ENCODE measurements at regions not wholly inside any gene's neighbourhood (a gene's known extent, or its start where the extent isn't known, plus 50 kb on each side); places are given as distances from the start of the nearest gene placed in this dataset.
A peak's percentile ranks its signal among the peaks of the same experiment; 100 is the strongest.

GRCh38 chr7:33736521-33737221 is 168.7 kb upstream of the BMPER start:
- no peak for ATAC-seq (replicated peaks; ENCODE audit: extremely low read depth, poor library complexity, severe bottlenecking)
- H3K27me3 Mint-ChIP-seq: no peaks in the 10 kb centered on the region
- no peaks in the 10 kb centered on the region for H3K4me1 Mint-ChIP-seq

DNA sequence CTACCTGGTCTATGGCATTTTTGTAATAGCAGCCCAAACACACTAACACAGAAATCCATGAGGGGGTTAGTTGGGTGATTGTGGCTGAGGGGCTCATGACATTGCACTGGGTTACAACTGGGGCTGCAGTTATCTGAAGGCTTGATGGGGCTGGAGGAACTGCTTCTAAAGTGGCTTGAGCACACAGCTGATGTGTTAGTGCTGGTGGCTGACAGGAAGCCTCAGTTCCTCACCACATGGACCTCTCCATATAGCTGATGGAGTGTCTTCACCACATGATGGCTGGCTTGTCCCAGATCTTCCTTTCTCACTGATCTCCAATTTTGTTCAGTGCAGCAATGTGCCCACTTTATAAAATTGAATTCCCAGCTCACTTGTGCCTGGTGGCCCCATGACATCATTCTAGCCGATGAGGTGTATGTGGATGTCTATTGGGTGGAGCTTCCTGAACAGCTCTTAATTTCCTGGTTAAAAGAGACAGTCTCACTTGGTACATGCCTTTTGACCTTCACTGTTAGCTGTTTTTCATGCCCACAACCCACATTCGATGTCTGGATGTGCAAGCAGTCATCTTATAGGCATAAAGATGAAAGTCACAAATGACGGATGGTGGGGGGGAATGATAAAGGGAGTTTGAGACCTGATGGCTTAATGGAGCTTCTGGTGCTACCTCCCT is 166.9 kb upstream of the BMPER start:
- H3K4me1 Mint-ChIP-seq: peaks cover 7% of the 10 kb centered on the region
- DNase-seq (ENCODE audit: low spot score in 2 of 2) (no peak), ATAC-seq (replicated peaks; ENCODE audit: extremely low read depth, poor library complexity, severe bottlenecking) (peak; percentile 53)
- H3K4me3 Mint-ChIP-seq: no peak overlapping the region
- no peak overlapping the region for H3K27ac Mint-ChIP-seq (ENCODE audit: low read depth)
- peaks cover 6% of the 10 kb centered on the region for H3K9me3 Mint-ChIP-seq
- peaks cover 2% of the 10 kb centered on the region for H3K36me3 Mint-ChIP-seq (ENCODE audit: insufficient read depth)
- H3K27me3 Mint-ChIP-seq: no peaks in the 10 kb centered on the region

More at GRCh38 chr7:33736521-33737221, 168.7 kb upstream of the BMPER start:
- H3K9me3 Mint-ChIP-seq: peaks cover 6% of the 10 kb centered on the region
- H3K36me3 Mint-ChIP-seq (ENCODE audit: insufficient read depth): peaks cover 3% of the 10 kb centered on the region
- no peak for DNase-seq (ENCODE audit: low spot score in 2 of 2)
- no peak overlapping the region for H3K4me3 Mint-ChIP-seq
- no peak overlapping the region for H3K27ac Mint-ChIP-seq (ENCODE audit: low read depth)

DNA sequence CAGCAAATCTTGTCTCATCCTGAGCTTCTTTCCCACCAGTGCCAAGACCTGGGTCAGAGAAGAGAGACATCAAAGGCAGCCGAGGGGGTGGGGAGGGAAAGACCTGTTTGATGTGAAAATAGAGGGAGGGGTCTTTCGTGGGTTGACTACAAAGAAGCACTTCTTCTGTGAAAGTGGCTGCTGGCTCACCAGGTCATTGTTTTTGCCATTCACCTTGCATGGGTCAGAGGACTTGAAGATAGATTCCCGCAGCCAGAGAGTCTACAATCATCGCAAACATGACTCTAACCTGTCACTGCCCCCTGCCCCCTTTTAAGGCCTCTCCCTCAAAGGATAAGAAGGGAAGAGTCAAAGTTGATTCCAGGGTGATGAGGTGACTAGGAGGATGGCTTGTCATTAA is 166.1 kb upstream of the BMPER start:
- H3K27me3 Mint-ChIP-seq: no peaks in the 10 kb centered on the region
- DNase-seq (ENCODE audit: low spot score in 2 of 2): no peak
- no peaks in the 10 kb centered on the region for H3K36me3 Mint-ChIP-seq (ENCODE audit: insufficient read depth)
- H3K4me1 Mint-ChIP-seq: peaks cover 7% of the 10 kb centered on the region
- no peak for ATAC-seq (replicated peaks; ENCODE audit: extremely low read depth, poor library complexity, severe bottlenecking)
- H3K4me3 Mint-ChIP-seq: no peak overlapping the region
- peaks cover 6% of the 10 kb centered on the region for H3K9me3 Mint-ChIP-seq
- no peak overlapping the region for H3K27ac Mint-ChIP-seq (ENCODE audit: low read depth)

DNA sequence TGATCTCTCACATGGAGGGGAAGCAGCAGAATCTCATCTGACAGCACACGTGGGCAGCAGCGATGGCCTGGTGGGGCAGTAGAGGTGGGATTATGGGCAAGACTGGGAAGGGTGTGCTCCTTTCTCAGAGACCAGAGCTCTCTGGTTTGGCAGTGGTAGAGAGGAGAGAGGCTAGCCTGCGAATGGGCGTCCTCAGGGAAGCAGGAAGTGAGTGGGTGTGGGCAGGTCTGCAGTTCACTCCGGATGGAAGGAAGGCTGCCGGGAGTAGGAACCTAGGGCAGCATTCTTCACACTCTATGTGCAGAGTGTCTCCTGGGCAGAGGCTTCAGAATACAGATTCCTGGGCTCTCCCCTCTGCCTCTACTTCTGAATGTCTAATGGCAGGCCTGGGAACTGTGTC is 162.8 kb upstream of the BMPER start:
- ATAC-seq (replicated peaks; ENCODE audit: extremely low read depth, poor library complexity, severe bottlenecking): no peak
- Mint-ChIP-seq H3K27ac (ENCODE audit: low read depth) (no peak overlapping the region), H3K9me3 (peaks cover 4% of the 10 kb centered on the region), H3K36me3 (ENCODE audit: insufficient read depth) (no peaks in the 10 kb centered on the region), H3K4me3 (no peak overlapping the region), H3K4me1 (peaks cover 7% of the 10 kb centered on the region), H3K27me3 (no peaks in the 10 kb centered on the region)
- DNase-seq (ENCODE audit: low spot score in 2 of 2): no peak

GRCh38 chr7:33742999-33743587 is 162.2 kb upstream of the BMPER start:
- Mint-ChIP-seq H3K9me3 (no peaks in the 10 kb centered on the region), H3K36me3 (ENCODE audit: insufficient read depth) (no peaks in the 10 kb centered on the region), H3K27me3 (no peaks in the 10 kb centered on the region), H3K27ac (ENCODE audit: low read depth) (no peak overlapping the region), H3K4me3 (no peak overlapping the region), H3K4me1 (peaks cover 7% of the 10 kb centered on the region)
- ATAC-seq (replicated peaks; ENCODE audit: extremely low read depth, poor library complexity, severe bottlenecking) (no peak), DNase-seq (ENCODE audit: low spot score in 2 of 2) (no peak)

DNA sequence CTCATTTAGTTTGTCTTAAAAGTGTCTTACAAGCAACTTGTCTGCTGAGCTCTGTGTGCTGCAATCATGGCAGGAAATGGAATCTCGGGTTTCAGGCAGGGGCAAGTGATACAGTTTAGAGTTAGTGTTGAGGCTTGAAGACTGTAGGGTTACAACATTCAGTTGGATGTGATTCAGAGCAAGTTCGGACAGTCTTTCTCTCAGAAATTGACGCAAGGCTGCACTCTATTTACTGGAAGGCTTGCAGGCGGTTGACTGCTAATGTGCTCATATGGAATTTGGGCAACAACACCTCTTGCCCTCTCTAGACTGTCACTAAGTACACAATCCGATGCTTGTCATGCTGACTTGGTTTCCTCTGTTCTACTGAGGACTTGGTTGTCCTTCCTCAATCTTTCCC is 161.7 kb upstream of the BMPER start:
- ATAC-seq (replicated peaks; ENCODE audit: extremely low read depth, poor library complexity, severe bottlenecking): no peak
- Mint-ChIP-seq H3K4me3 (no peak overlapping the region), H3K36me3 (ENCODE audit: insufficient read depth) (no peaks in the 10 kb centered on the region), H3K4me1 (peaks cover 7% of the 10 kb centered on the region), H3K27me3 (no peaks in the 10 kb centered on the region), H3K9me3 (no peaks in the 10 kb centered on the region), H3K27ac (ENCODE audit: low read depth) (no peak overlapping the region)
- no peak for DNase-seq (ENCODE audit: low spot score in 2 of 2)

- Mint-ChIP-seq H3K27me3 (no peaks in the 10 kb centered on the region), H3K36me3 (ENCODE audit: insufficient read depth) (no peaks in the 10 kb centered on the region), H3K4me1 (peaks cover 7% of the 10 kb centered on the region), H3K9me3 (no peaks in the 10 kb centered on the region), H3K27ac (ENCODE audit: low read depth) (no peak overlapping the region), H3K4me3 (no peak overlapping the region)
- DNase-seq (ENCODE audit: low spot score in 2 of 2) (no peak), ATAC-seq (replicated peaks; ENCODE audit: extremely low read depth, poor library complexity, severe bottlenecking) (no peak)
Observed at GRCh38 chr7:33744293-33745075, 160.9 kb upstream of the BMPER start.

DNA sequence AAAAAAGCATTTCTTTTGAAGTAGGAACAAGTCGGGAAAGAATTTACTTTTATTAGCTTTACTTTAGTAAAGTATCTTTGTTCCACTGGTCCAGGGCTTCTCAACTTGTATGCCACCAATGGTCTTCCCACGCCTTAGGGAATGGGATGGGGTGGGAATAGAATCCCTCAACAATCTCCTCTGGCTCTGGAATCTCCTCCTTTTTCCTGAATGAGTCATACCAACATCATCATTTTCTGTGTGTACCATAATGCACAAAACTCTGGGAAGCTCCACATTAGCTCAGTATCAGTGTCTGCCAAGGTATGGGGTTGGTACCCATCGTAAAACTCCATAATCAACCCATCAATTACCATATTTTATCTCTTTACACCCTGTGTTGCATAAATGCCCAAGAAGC is 159.4 kb upstream of the BMPER start:
- no peak for ATAC-seq (replicated peaks; ENCODE audit: extremely low read depth, poor library complexity, severe bottlenecking)
- H3K27me3 Mint-ChIP-seq: no peaks in the 10 kb centered on the region
- H3K4me3 Mint-ChIP-seq: no peak overlapping the region
- no peak overlapping the region for H3K27ac Mint-ChIP-seq (ENCODE audit: low read depth)
- DNase-seq (ENCODE audit: low spot score in 2 of 2): no peak
- H3K4me1 Mint-ChIP-seq: peaks cover 7% of the 10 kb centered on the region
- no peaks in the 10 kb centered on the region for H3K9me3 Mint-ChIP-seq
- no peaks in the 10 kb centered on the region for H3K36me3 Mint-ChIP-seq (ENCODE audit: insufficient read depth)

GRCh38 chr7:33748793-33749192 is 156.5 kb upstream of the BMPER start:
- DNase-seq (ENCODE audit: low spot score in 2 of 2) (no peak), ATAC-seq (replicated peaks; ENCODE audit: extremely low read depth, poor library complexity, severe bottlenecking) (no peak)
- no peaks in the 10 kb centered on the region for H3K36me3 Mint-ChIP-seq (ENCODE audit: insufficient read depth)
- no peaks in the 10 kb centered on the region for H3K9me3 Mint-ChIP-seq
- H3K27me3 Mint-ChIP-seq: peaks cover 7% of the 10 kb centered on the region
- no peak overlapping the region for H3K27ac Mint-ChIP-seq (ENCODE audit: low read depth)
- H3K4me3 Mint-ChIP-seq: no peak overlapping the region
- no peaks in the 10 kb centered on the region for H3K4me1 Mint-ChIP-seq

DNA sequence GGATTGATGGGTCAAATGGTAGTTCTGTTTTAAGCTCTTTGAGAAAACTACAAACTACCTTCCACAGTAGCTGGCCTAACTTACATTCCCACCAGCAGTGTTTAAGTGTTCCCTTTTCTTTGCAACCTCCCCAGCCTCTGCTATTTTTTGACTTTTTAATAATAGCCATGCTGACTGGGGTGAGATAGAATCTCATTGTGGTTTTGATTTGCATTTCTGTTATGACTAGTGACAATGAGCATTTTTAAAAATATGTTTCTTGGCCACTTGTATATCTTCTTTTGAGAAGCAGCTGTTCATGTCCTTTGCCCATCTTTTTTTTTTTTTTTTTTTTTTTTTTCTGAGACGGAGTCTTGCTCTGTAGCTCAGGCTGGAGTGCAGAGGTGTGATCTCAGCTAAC is 155.2 kb upstream of the BMPER start:
- Mint-ChIP-seq H3K27ac (ENCODE audit: low read depth) (no peak overlapping the region), H3K4me1 (no peaks in the 10 kb centered on the region), H3K36me3 (ENCODE audit: insufficient read depth) (no peaks in the 10 kb centered on the region), H3K9me3 (no peaks in the 10 kb centered on the region), H3K27me3 (peaks cover 9% of the 10 kb centered on the region), H3K4me3 (no peak overlapping the region)
- ATAC-seq (replicated peaks; ENCODE audit: extremely low read depth, poor library complexity, severe bottlenecking) (no peak), DNase-seq (ENCODE audit: low spot score in 2 of 2) (no peak)

- no peaks in the 10 kb centered on the region for H3K9me3 Mint-ChIP-seq
- no peak overlapping the region for H3K4me3 Mint-ChIP-seq
- H3K4me1 Mint-ChIP-seq: no peaks in the 10 kb centered on the region
- peaks cover 9% of the 10 kb centered on the region for H3K27me3 Mint-ChIP-seq
- H3K27ac Mint-ChIP-seq (ENCODE audit: low read depth): no peak overlapping the region
- no peak for ATAC-seq (replicated peaks; ENCODE audit: extremely low read depth, poor library complexity, severe bottlenecking)
- no peaks in the 10 kb centered on the region for H3K36me3 Mint-ChIP-seq (ENCODE audit: insufficient read depth)
- DNase-seq (ENCODE audit: low spot score in 2 of 2): no peak
Observed at GRCh38 chr7:33751443-33751842, 153.9 kb upstream of the BMPER start.

DNA sequence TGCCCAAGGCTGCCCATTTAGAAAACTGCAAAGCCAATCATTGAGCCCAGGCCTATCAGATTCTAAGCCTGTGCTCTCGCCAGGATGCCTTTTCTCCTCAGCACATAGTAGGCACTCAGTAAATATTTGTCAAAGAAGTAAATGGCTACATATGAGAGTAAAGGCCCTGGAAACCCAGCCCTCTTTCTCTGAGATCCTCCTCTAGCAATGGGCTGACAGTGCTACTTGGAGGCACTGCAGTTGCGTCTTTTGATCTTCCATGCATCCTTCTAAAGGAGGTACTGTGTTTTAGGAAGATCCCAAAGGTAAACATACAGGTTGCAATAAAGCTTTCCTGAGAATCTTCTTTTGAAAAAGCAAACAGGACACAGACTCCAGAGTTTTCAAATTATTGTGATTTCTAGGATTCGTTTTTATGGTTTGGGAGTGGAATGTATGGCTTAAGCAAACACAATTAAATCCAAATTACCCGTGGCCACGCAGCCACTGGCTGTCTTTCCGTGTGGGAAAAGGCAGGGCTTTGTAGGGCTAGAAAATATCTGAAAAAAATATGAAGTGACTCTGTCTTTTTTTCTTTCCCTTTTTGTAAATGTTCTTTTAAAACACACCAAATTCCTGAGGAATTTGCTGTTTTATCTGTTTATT is 151.3 kb upstream of the BMPER start:
- ATAC-seq (replicated peaks; ENCODE audit: extremely low read depth, poor library complexity, severe bottlenecking): no peak
- no peaks in the 10 kb centered on the region for H3K36me3 Mint-ChIP-seq (ENCODE audit: insufficient read depth)
- H3K4me3 Mint-ChIP-seq: no peak overlapping the region
- H3K4me1 Mint-ChIP-seq: no peaks in the 10 kb centered on the region
- no peak for DNase-seq (ENCODE audit: low spot score in 2 of 2)
- peaks cover 9% of the 10 kb centered on the region for H3K27me3 Mint-ChIP-seq
- H3K27ac Mint-ChIP-seq (ENCODE audit: low read depth): no peak overlapping the region
- no peaks in the 10 kb centered on the region for H3K9me3 Mint-ChIP-seq

All from central memory CD8-positive, alpha-beta T cell (primary cell).